GM19463 (cell line): ENCODE measurements at regions not wholly inside any gene's neighbourhood (a gene's known extent, or its start where the extent isn't known, plus 50 kb on each side); places are given as distances from the start of the nearest gene placed in this dataset.
"Not testable (repeated sequence)": the region's sequence is repeated elsewhere in the genome, so short reads cannot be mapped to it uniquely, and the experiment has no call there.

Source experiments
- ATAC-seq: cut with Tn5 transposase; IDR thresholded peaks from one replicate; pipeline ENCODE4 v1.9.1; 2021; ENCODE audit warnings: mild to moderate bottlenecking, moderate library complexity; ENCODE audit not compliant: unreplicated experiment

DNA sequence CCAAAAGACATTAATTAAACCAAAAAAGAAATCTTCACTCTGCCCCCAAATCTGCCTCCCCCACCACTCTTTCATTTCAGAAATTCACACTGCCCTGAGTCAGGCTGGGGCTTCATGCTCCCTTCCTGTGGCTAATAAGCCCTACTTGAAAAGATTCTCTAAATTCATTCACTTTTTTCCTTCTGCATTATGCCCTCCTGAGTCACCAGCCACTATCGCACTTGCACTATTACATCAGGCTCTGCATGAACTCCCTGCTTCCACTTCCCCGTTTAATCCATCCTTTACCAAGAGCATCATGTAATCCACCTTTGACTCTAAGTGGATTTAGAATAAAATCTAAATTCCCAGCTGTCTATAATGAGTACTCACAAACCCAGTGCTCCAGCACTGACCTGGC is 295.4 kb upstream of the KLF3 start:
- no peak for ATAC-seq

DNA sequence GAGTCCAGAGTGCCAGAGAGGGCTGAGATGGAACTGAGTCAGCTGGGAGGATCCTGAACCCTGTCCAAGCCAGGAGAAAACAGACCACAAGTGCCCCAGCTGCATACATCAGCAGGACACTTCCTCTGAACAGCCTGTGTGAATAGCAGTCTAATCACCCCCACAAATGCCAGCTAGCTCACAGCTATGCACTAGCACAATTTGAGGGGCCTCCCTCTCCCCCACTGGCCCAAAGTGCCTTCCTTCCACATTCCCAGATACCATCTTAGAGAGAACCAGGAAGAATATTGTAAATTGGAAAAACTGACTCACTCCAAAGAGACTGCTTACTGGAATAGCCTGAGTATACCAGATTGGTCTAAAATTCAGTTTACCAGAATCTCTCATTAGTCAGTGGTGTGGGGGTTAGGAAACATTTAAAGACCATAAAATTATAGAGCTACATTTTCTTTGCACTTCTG is 292.6 kb upstream of the KLF3 start:
- no peak for ATAC-seq

DNA sequence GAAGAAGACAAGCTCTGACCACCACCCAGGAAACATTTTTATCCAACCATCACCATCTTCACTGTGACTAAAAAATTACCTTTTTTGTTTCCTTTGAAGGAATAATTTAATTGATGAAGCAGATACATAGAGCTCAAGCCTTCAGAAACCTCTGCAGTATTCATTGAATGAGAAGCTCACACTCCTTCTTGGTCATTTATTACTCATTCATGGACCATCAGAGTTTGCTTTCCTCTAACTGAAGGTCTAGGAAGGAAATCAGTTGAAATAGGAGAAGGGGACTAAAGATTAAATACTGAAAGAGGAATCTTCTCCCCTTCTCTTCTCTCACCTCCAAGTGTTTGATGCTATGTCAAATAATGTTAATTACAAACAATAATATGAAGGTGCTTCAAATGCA is 290.6 kb upstream of the KLF3 start:
- ATAC-seq, result no peak

DNA sequence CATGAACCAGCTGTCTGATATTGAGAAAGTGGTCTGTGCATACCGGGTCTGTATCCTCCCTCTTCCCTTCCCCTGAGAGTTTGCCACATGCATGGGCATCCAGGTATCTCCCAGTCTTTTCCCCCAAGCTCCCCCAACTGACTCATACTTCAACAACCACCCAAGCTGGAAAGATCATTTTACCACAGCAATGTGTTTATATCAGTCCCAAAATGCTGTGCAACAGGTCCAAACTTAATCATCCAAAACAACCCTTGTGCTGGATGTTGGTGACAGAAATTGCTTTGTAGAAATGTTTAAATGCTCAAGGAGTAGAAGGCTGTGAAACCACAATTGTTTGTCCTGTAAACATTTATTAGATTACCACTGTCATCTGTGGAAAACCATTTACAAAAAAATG is 286.8 kb upstream of the KLF3 start:
- ATAC-seq, result no peak

DNA sequence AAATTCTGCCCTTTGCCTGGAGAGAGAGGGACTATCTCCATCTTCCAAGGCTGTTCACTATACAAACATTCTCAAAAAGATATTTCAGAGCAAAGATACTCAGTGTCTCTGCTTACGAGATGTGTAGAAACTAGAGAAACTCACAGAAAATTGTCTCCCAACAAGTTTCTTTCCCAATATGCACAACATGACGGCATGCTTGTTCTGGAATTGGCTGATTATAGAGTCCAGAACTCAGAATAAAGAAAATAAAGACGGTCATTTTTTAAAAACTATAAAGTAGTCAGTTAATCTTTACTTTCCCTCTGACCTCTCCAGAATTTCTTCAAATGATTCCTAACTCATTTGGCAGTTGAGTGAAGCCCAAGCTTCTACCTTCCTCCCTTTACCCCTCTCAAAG is 285.5 kb upstream of the KLF3 start:
- no peak for ATAC-seq

DNA sequence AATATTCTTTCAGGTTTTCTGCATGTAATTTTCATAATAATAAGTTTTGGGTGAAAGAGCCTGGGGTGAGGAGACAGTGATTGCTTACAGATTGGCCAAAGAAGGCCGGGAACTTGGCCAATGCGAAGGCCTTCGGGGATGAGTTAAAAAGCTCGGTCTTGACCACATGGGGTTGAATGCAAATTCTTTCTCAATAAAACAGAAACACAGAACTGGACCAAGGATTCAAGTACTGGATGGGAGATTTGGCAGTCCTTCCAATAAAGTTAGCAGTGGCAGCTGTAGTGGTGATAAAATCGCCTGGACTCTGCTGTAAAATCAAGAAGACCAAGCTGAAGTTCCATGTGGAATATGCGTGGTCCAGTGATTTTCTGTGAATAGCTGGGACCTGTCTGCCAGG is 282.2 kb upstream of the KLF3 start:
- no peak for ATAC-seq

DNA sequence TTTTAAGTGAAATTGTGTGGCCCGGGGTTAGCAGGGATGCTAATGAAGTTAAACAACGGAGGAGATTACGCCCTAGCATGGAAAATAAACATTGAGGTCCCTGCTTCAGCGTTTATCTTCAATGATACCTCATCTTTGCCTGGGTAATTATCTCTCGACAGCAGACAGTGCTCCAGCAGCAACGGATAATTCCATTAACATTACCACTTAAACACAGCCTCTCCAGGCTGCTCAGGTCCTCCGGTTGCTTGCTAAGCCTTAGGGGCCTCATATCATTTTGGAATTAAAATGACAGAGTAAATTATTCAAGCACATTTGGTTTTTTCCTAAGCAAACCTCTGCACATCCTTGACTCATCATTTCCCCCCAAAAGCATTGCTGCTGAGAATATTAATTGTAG is 281.5 kb upstream of the KLF3 start:
- no peak for ATAC-seq

DNA sequence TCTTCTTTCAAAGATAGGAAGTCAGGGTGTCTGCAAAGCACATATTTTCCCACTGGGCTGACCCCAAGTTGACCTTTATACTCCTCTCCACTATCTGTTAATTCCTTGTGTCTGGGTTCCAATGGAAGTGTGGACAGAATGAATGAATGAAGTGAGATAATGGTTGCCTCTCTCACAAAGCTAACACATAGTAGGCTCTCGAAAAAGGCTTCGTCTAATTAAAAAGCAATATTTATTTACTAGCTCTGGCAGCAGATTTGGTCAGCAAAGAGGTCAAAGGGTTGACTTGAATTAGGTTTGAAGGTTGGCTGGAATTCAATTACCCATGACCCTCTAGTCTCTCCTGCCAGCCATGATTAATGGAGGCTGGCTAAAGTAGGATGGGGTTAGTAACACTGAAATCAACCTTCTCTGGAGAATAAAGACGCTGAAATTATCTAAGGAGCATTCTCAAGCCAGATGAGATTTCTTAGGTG is 280.3 kb upstream of the KLF3 start:
- no peak for ATAC-seq

DNA sequence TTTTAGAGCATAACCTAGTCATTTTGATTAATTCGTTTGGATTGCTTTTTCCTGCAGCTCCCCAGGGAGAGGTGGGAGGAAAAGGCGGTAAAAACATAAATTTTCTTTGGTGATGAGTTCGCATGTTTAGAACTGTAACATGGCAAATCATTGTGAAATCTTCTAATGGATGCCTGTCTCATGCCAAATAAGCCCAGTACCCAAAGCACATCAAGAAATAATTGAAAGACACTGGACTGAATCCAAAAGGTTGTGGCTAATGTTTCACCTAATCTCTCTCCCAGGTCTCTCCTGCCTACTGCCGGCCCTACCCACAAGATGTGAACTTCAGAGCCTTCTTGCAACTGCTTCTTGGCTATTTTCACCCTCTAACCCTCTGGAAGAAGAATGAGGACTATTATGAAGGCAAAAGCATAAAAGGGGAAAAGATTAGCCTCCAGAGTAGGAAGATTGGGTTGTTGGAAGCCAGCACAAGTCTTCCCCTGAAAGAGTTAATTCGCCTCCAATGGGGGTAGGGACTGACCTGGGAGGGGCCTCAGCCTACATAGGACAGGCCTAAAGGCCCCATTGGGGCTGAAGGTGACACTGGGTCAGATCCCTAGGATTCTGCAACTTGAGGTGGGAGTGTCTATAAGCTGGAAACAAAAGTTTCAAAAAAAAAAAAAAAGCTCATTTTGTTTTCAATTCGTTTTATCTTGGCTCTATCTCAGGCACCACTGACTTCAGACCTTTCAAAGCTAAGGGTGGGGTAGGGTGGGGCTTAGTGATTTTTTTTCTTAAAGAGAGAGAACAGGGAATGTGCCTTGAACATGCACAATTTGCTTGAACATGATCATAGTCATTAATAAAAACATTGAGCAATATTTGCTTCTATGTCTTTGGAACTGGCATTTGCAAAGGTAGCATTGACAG is 278.6 kb upstream of the KLF3 start:
- ATAC-seq, result no peak

DNA sequence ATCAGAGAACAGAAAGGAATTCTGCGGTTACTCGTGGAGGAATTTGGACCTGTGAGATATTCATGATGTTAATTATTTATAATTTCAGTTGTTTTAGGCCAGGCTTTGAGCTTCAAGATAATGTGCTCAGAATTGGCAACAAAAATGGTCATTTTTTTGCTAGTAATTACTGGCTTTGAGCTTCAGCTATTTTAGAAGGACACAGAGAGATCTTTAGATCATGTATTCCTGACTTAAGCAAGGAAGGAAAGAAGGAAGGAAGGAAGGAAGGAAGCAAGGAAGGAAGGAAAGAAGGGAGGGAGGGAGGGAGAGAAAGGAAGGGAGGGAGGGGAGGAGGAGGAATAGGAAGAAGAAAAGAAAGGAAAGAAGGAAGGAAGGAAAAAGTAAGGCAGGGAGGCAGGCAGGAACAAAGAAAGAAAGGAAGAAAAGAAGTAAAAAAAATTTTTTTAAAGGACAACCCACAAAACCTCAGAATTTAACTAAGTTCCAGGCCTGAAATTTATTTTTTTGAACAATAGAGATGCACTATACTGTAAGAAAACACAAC is 277.9 kb upstream of the KLF3 start:
- ATAC-seq, result no peak

DNA sequence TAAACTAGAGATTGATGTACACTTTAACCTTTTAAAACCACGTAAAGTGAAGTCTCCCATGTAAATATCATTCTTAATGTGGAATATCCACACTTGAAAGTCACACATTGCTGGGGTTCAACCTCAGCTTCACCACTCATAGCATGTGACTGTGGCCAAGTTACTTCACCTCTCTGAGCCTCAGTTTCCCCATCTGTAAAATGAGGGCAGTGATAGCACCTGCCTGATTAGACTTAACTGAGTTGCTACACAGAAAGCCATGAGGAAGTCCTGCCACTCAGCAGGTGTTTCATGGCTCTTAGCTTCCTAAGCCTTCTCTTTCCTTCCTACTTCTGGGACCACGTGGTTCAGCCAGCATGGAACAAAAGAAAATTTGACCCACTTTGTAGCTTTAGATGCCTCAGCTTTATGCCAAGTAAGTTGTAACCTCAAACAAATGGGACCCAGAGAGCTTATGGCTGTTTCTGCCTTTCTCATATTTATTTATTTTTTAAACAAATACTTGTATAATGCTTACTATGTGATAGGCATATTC is 277.3 kb upstream of the KLF3 start:
- no peak for ATAC-seq

DNA sequence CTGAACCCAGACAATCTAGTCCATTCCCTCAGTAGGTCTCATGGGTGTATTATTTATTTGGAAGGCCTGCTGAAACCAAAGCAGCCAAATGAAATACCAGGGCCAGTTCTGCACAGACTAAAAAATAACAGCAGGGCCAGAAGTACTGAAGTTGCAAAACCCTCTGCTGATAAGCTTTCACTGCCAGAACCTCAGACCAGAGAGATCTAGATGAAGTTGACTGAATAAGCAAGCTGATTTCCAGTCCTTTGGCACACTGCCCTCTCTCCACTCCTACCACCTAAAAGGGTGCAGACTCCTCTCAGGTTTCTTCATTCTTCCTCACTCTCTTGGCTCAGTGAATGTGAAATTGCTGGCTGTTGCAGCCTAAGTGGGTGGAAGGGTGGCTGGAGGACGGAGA is 276.7 kb upstream of the KLF3 start:
- no peak for ATAC-seq

DNA sequence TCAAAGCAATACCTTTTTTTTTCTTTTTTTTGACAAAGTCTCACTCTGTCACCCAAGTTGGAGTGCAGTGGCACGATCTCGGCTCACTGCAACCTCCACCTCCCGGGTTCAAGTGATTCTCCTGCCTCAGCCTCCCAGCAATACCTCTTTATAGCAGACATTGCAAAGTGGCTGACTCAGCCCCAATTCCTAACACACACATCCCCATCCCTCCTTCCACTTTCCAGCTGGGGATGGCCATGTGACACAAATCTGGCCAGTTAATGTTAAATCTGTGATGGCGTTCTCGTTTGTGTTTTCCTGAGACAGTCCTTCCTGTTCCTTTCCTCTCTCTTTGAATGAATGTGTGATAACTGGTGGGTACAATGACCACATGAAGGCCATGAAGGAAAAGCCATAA is 276.2 kb upstream of the KLF3 start:
- ATAC-seq, result no peak

DNA sequence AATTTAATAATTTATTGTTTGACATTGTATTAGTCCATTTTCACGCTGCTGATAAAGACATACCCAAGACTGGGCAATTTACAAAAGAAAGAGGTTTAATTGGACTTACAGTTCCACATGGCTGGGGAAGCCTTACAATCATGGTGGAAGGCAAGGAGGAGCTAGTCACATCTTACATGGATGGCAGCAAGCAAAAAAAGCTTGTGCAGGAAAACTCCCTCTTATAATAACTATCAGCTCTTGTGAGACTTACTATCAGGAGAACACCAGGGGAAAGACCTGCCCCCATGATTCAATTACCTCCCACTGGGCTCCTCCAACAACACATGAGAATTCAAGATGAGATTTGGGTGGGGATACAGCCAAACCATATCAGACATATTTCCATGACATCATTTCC is 275.1 kb upstream of the KLF3 start:
- ATAC-seq, result not testable (repeated sequence)

DNA sequence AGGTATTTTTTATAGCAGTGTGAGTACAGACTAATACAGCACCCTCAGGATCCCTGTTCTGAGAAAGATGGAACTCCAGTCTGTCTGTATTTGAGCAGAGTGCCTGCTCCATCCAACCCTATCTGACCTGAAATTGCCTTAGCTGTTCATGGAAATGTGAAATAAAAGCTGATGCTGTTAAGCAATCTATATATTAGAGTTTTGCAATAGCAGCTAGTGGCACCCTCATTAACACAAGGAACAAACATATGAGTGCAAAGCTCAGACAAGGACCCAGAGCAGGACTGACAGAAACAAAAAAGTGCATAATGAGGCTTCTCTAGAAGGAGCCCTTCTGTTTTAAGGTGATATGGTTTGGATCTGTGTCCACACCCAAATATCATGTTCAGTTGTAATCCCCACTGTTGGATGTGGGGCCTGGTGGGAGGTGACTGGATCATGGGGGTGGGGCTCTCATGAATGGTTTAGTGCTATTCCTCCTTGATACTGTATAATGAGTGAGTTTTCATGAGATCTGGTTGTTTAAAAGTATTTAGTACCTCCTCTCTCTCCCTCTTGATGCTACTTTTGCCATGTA is 272.9 kb upstream of the KLF3 start:
- ATAC-seq, result no peak

DNA sequence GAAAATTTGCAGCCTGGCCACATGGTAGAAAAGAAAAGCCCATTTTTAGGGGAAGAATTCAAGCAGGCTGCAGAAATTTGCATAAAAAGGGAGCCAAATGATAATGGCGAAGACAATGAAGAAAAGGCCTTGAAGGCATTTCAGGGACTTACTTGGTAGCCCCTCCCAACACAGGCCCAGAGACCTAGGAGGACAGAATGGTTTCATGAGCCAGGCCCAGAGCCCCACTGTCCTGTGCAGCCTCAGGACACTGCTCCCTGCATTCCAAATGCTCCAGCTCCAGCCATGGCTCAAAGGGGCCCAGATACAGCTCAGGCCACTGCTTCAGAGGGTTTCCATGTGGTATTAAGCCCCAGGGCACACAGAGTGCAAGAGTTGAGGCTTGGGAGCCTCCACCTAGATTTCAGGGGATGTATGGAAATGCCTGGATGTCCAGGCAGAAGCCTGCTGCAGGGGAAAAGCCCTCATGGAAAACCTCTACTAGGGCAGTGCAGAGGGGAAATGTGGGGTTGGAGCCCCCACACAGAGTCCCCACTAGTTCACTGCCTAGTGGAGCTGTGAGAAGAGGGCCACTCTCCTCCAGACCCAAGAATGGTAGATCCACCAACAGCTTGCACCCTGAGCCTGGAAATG is 271.7 kb upstream of the KLF3 start:
- no peak for ATAC-seq

DNA sequence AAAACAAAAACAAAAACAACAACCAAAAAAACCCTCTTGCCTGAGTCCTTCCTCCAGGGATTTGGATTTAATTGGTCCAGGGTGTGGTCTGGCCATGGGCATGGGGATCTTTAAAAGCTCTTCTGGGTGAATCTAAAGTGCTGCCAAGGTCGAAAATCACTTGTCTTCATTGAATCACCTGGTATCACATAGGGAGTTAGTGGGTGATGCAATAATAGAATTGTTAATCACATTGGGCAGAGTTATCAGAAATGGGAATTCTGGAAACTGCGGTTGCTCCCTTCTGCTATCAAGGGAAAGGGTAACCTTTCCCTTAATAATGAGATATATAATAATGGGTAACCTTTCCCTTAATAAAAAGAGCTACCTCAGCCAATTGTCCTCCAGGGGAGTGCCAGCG is 267.9 kb upstream of the KLF3 start:
- ATAC-seq, result no peak

DNA sequence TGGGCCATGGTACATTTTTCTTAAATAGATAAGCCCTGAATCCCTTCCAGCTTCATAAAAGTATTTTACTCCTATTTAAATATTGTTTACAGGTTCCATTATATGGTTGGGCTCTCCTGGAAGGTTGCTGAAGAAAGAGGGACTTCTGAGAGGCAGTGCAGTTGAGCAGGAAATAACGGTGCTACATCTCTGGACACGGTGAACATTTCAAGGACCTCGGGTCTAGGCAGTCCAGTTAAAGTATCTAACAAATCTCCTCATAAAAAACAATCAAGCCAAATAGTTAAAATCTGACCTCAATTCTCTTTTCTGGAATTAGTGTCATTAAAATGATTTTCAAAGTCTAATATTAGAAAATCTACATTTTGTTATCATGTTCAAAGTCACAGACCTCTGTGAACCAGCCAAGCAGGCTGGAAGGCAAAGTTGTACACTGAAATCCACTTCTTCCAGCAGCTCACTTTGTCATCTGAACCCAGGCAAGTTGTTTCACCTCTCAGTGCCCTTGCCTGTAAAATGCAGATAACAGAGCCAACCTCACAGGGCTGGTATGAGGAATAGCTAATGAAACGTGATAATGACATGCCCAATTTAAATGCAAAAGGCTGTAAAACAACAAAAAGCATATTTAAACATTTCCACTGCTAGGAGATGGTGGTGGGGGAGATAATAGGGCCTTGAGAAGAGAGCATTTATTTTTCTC is 267.0 kb upstream of the KLF3 start:
- no peak for ATAC-seq

DNA sequence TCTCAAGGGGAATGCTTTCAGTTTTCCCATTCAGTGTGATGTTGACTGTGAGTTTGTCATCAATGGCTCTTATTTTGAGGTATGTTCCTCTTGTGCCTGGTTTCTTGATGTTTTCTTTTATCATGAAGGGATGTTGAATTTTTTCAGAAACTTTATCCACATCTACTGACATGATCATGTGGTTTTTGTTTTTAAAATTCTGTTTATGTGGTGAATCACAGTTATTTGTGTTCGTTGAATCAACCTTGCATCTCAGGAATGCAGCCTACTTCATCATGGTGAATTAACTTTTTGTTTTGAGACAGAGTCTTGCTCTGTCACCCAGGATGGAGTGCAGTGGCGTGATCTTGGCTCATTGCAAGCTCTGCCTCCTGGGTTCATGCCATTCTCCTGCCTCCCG is 263.1 kb upstream of the KLF3 start:
- no peak for ATAC-seq

DNA sequence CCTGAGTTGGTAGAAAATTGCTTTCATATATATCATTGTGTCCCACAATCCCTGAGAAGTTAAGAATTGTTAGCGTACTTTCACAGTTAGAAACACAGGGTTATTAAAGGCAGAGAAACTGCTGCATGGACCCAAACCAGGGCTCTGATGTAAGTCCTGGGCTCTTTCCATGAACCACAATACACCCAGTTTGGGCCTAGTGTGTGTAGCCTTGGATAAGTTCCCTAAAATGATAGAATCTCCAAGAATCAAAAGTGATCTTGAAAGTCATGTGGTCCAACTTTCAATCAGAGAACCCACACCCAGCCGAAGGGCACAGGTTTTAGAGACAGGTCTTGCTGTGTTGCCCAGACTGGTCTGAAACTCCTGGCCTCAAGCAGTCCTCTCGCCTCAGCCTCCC is 257.8 kb upstream of the KLF3 start:
- no peak for ATAC-seq

DNA sequence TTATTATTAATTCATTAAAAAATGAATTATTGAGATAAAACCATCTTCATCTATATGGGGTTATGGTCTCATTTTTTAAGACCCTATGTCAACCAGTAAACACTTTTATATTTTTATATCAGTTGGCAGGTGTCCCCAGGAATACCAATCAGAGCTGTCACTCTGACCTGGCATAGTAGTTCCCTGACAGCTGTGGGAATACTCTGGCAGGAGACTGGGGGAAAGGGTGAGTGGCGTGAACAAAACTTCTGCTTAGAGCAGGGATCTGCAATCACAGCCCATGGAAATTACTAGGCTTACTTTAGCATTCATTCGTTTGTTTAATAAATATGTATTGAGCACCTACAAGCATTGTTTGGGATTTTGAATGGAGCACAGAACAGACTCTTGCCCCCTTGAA is 254.1 kb upstream of the KLF3 start:
- ATAC-seq, result no peak
